ENCODE measurements at regions not wholly inside any gene's neighbourhood (a gene's known extent, or its start where the extent isn't known, plus 50 kb on each side); places are given as distances from the start of the nearest gene placed in this dataset.

DNA sequence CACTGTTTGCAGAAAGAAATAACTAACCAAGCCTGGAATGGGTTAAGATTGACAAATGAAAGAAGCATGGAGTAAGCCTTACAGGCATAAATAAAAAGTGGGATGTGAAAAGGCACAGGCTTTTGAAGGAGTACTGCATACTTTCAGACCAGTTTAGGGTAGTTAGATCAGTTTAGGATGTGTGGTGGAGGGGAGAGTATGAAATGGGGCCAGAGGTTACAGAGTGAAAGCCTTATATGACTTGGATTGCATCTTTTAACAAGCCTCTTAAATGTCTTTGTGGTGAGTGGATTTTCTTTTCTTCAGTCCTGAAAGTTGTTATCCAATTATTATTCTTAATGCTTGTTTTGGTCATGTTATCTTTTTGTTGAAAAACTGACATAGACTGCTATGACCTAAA, 52.2 kb upstream of the TRHDE start:
- H3K18ac ChIP-seq (ENCODE audit: extremely low read depth, low read length) = no peak overlapping the region
- no peaks in the 10 kb centered on the region for H3K79me1 ChIP-seq (ENCODE audit: low read depth, low read length)
- H3K27me3 ChIP-seq (replicated peaks in 1 of 4; ENCODE audit: control insufficient read depth in 3 of 4, extremely low read depth in 1 of 4, insufficient read depth in 3 of 4, low read length in 3 of 4) = no peaks in the 10 kb centered on the region
- H2BK15ac ChIP-seq (ENCODE audit: low read length) = no peak overlapping the region
- no peak overlapping the region for H3K27ac ChIP-seq (ENCODE audit: low read depth, low read length)
- no peak overlapping the region for H4K91ac ChIP-seq (replicated peaks; ENCODE audit: insufficient read length, low read length)
- H2AK5ac ChIP-seq (ENCODE audit: low read depth, low read length) = no peak overlapping the region
- no peak overlapping the region for H4K5ac ChIP-seq (ENCODE audit: insufficient read length, low read depth, low read length)
- H3K4me1 ChIP-seq (replicated peaks in 1 of 4; ENCODE audit: control insufficient read depth in 3 of 4, insufficient read depth in 4 of 4, low read length in 3 of 4) = peaks cover 0 to 6% (median 3%) of the 10 kb centered on the region in 4 experiments; a peak in 2 of 7 replicates
- POLR2A ChIA-PET (ENCODE audit: partially characterized antibody) = no interaction called here
- CTCF ChIA-PET (ENCODE audit: partially characterized antibody) = no interaction called here
- H3K9ac ChIP-seq (replicated peaks in 1 of 4; ENCODE audit: extremely low read depth in 1 of 4, low read depth in 3 of 4, low read length in 3 of 4) = no peak overlapping the region
- no peak overlapping the region for H2BK20ac ChIP-seq (ENCODE audit: low read length)
- no peak overlapping the region for H3K14ac ChIP-seq (ENCODE audit: insufficient read length)
- no peak overlapping the region for H2AFZ ChIP-seq (ENCODE audit: low read length)
- no peaks in the 10 kb centered on the region for H3K9me3 ChIP-seq (ENCODE audit: insufficient read depth in 2 of 2, low read depth in 1 of 2, low read length in 1 of 2)
- H3K4ac ChIP-seq (replicated peaks; ENCODE audit: insufficient read length, low read depth, low read length) = no peak overlapping the region
- H2BK120ac ChIP-seq (replicated peaks; ENCODE audit: low read depth, low read length) = no peak overlapping the region
- no peak overlapping the region for H4K8ac ChIP-seq (ENCODE audit: extremely low read depth, insufficient read depth, low read length)
- no peak overlapping the region for H3K23ac ChIP-seq (ENCODE audit: insufficient read length)
- no peak overlapping the region for H3K4me2 ChIP-seq (ENCODE audit: insufficient read depth in 1 of 2, low read depth in 2 of 2, low read length in 2 of 2)
- H3K36me3 ChIP-seq (ENCODE audit: control insufficient read depth in 2 of 4, insufficient read depth in 4 of 4, low read length in 3 of 4) = no peaks in the 10 kb centered on the region
- no peak overlapping the region for H2BK5ac ChIP-seq (ENCODE audit: low read depth, low read length)
- no peaks in the 10 kb centered on the region for H4K20me1 ChIP-seq (replicated peaks in 1 of 2; ENCODE audit: control insufficient read depth in 1 of 2, insufficient read depth in 2 of 2, low read length in 2 of 2)
- H3K4me3 ChIP-seq (ENCODE audit: extremely low read depth in 1 of 4, insufficient read depth in 2 of 4, low read depth in 3 of 4, low read length in 4 of 4) = no peak overlapping the region
- H3K79me2 ChIP-seq (ENCODE audit: control insufficient read depth in 1 of 2, insufficient read depth in 2 of 2, low read length in 2 of 2) = no peaks in the 10 kb centered on the region
- DNase-seq (ENCODE audit: low read depth in 1 of 2, low spot score in 2 of 2) = no peak
- H2BK12ac ChIP-seq (ENCODE audit: low read depth, low read length) = no peak overlapping the region
- no peak overlapping the region for H3K56ac ChIP-seq (replicated peaks; ENCODE audit: insufficient read length, low read depth, low read length)
- no peaks in the 10 kb centered on the region for H3K23me2 ChIP-seq (ENCODE audit: low read depth, low read length)
- no peak for FAIRE-seq
- TF ChIP-seq RNF2 (IDR thresholded peaks at IDR 0.05; ENCODE audit: borderline replicate concordance, low read depth, low read length, missing control alignments, poor library complexity, severe bottlenecking) = no peak

Data from H1 (cell line).